ENCODE measurements at regions not wholly inside any gene's neighbourhood (a gene's known extent, or its start where the extent isn't known, plus 50 kb on each side); places are given as distances from the start of the nearest gene placed in this dataset.

DNA sequence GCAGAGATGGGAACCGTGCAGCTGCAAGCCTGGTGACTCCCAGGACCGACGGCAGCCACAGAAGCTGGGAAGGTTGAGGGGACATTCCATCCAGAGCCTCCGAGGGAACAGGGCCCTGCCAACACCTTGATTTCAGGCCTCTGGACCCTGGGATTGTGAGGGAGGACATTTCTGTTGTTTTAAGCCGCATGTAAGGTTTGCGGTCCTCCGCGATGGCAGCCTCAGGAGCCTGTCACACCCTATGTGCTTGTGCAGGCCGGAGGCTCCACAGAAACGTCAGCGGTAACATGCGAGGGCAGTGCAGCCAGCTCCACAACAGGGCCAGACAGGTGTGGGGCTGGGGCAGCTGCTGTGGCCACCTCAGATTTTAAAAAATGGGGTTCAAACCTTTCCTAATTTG lies 144.7 kb upstream of the SHH start (continued):
- TF ChIP-seq GABPA (IDR thresholded peaks at IDR 0.05 in 1 of 2, conservative IDR thresholded peaks at IDR 0.05 in 1 of 2) = no peak
- TF ChIP-seq, protein P1, sequence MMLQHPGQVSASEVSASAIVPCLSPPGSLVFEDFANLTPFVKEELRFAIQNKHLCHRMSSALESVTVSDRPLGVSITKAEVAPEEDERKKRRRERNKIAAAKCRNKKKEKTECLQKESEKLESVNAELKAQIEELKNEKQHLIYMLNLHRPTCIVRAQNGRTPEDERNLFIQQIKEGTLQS (IDR thresholded peaks at IDR 0.05) = no peak
- no peak for TF ChIP-seq SP1 (IDR thresholded peaks at IDR 0.05)

GRCh38 chr7:155955367-155955635 lies 143.0 kb upstream of the SHH start:
- Histone ChIP-seq H3K4me3 (ENCODE audit: low read depth in 1 of 3, low read length in 3 of 3) (no peak overlapping the region), H3K9me3 (ENCODE audit: control insufficient read depth in 4 of 4, low read length in 3 of 4) (no peaks in the 10 kb centered on the region), H3K36me3 (ENCODE audit: control insufficient read depth in 4 of 4, insufficient read depth in 3 of 4, low read depth in 1 of 4, low read length in 3 of 4) (no peaks in the 10 kb centered on the region), H3K27ac (ENCODE audit: low read depth in 1 of 2, low read length in 2 of 2) (no peak overlapping the region), H3K9ac (ENCODE audit: low read depth in 1 of 2, low read length in 2 of 2) (no peak overlapping the region), H3K4me1 (ENCODE audit: control insufficient read depth in 4 of 4, insufficient read depth in 4 of 4, low read length in 3 of 4) (peaks cover 3 to 17% (median 12%) of the 10 kb centered on the region in 4 donors), H3K27me3 (ENCODE audit: control insufficient read depth in 4 of 4, insufficient read depth in 4 of 4, low read length in 3 of 4) (no peaks in the 10 kb centered on the region)
- no peak for TF ChIP-seq SP1 (IDR thresholded peaks at IDR 0.05)
- TF ChIP-seq, protein P2, sequence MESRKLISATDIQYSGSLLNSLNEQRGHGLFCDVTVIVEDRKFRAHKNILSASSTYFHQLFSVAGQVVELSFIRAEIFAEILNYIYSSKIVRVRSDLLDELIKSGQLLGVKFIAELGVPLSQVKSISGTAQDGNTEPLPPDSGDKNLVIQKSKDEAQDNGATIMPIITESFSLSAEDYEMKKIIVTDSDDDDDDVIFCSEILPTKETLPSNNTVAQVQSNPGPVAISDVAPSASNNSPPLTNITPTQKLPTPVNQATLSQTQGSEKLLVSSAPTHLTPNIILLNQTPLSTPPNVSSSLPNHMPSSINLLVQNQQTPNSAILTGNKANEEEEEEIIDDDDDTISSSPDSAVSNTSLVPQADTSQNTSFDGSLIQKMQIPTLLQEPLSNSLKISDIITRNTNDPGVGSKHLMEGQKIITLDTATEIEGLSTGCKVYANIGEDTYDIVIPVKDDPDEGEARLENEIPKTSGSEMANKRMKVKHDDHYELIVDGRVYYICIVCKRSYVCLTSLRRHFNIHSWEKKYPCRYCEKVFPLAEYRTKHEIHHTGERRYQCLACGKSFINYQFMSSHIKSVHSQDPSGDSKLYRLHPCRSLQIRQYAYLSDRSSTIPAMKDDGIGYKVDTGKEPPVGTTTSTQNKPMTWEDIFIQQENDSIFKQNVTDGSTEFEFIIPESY (IDR thresholded peaks at IDR 0.05) = no peak
- TF ChIP-seq GABPA (IDR thresholded peaks at IDR 0.05 in 1 of 2, conservative IDR thresholded peaks at IDR 0.05 in 1 of 2) = no peak
- no peak for TF ChIP-seq RXRA (IDR thresholded peaks at IDR 0.05)
- no peak for TF ChIP-seq HNF4A (conservative IDR thresholded peaks at IDR 0.05)
- TF ChIP-seq, protein P3, sequence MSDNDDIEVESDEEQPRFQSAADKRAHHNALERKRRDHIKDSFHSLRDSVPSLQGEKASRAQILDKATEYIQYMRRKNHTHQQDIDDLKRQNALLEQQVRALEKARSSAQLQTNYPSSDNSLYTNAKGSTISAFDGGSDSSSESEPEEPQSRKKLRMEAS (IDR thresholded peaks at IDR 0.05) = no peak
- no peak for TF ChIP-seq YY1 (IDR thresholded peaks at IDR 0.05)
- no peak for TF ChIP-seq FOXA2 (IDR thresholded peaks at IDR 0.05)
- no peak for TF ChIP-seq CTCF (IDR thresholded peaks at IDR 0.05; ENCODE audit: low read depth, low read length, missing input control)
- TF ChIP-seq EGR1 (IDR thresholded peaks at IDR 0.05; ENCODE audit: low read depth in 2 of 2) = no peak
- TF ChIP-seq JUND (IDR thresholded peaks at IDR 0.05) = no peak
- no peak for TF ChIP-seq TAF1 (conservative IDR thresholded peaks at IDR 0.05)
- TF ChIP-seq FOXA1 (IDR thresholded peaks at IDR 0.05) = no peak
- TF ChIP-seq NR2F2 (IDR thresholded peaks at IDR 0.05) = no peak
- no peak for TF ChIP-seq RAD21 (IDR thresholded peaks at IDR 0.05)
- TF ChIP-seq, protein P4, sequence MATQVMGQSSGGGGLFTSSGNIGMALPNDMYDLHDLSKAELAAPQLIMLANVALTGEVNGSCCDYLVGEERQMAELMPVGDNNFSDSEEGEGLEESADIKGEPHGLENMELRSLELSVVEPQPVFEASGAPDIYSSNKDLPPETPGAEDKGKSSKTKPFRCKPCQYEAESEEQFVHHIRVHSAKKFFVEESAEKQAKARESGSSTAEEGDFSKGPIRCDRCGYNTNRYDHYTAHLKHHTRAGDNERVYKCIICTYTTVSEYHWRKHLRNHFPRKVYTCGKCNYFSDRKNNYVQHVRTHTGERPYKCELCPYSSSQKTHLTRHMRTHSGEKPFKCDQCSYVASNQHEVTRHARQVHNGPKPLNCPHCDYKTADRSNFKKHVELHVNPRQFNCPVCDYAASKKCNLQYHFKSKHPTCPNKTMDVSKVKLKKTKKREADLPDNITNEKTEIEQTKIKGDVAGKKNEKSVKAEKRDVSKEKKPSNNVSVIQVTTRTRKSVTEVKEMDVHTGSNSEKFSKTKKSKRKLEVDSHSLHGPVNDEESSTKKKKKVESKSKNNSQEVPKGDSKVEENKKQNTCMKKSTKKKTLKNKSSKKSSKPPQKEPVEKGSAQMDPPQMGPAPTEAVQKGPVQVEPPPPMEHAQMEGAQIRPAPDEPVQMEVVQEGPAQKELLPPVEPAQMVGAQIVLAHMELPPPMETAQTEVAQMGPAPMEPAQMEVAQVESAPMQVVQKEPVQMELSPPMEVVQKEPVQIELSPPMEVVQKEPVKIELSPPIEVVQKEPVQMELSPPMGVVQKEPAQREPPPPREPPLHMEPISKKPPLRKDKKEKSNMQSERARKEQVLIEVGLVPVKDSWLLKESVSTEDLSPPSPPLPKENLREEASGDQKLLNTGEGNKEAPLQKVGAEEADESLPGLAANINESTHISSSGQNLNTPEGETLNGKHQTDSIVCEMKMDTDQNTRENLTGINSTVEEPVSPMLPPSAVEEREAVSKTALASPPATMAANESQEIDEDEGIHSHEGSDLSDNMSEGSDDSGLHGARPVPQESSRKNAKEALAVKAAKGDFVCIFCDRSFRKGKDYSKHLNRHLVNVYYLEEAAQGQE (IDR thresholded peaks at IDR 0.05) = no peak
- 94% methylated on average over 9 of the region's 9 CpGs for WGBS
- no peak for DNase-seq (ENCODE audit: low spot score)
